GM21619 (cell line): ENCODE measurements at regions not wholly inside any gene's neighbourhood (a gene's known extent, or its start where the extent isn't known, plus 50 kb on each side); places are given as distances from the start of the nearest gene placed in this dataset.

Experiments
- ATAC-seq: cut with Tn5 transposase; IDR thresholded peaks from one replicate; pipeline ENCODE4 v1.9.1; 2021; ENCODE audit not compliant: unreplicated experiment

DNA sequence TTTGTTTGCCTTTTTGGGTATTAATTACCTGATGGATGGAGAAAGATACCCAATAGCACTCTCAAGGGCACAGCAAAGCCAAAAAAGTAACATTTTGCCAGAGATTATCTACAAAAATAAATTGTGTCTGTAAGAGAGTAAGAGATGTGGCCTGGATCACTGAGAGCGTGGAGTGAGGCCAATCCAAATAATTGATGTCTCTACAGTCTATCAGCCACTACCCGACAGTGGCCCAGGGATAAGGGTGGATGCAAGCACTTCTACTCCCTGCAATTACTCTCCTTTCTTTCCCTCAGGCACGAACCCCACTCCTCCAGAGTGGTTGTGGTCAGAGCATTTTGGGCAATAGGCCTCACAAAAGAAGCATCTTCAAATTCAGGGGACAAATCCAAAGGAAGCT lies 92.3 kb upstream of the ZC3H12C start:
- no peak for ATAC-seq

GRCh38 chr11:110003426-110003825 lies 89.8 kb upstream of the ZC3H12C start:
- ATAC-seq: no peak

- ATAC-seq: no peak
These were observed 81.6 kb upstream of the ZC3H12C start for GRCh38 chr11:110011595-110011994.

DNA sequence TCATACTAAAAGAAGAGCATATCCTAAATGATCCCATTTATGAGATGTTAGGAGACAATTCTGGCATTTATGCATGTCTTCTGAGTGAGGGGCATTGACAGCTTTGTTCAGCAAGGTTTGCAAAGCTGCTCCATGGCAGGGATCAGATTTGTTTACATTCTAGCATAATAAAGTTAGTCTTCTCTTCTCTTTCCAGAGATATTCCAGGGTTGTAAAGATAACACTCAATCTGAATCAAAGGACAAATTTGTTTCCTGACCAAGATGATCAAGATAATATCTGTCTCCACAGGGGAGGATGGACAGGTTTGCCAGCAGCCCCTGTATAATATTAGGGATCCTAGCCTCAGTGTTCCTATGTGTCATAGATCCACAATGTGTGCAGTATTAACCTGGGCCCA lies 77.5 kb upstream of the ZC3H12C start:
- no peak for ATAC-seq

DNA sequence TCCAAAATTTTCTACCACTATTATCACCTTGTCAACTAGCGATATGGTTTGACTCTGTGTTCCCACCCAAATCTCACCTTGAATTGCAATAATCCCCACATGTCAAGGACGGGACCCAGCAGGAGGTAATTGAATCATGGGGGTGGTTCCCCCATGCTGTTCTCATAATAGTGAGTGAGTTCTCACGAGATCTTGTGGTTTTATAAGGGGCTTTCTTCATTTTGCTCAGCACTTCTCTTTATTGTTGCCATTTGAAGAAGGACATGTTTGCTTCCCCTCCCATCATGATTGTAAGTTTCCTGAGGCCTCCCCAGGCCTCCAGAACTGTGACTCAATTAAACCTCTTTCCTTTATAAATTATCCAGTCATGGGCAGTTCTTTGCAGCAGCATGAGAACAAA lies 73.5 kb upstream of the ZC3H12C start:
- ATAC-seq: no peak

GRCh38 chr11:110022548-110022947 lies 70.6 kb upstream of the ZC3H12C start:
- ATAC-seq: no peak

GRCh38 chr11:110023711-110024110 lies 69.5 kb upstream of the ZC3H12C start:
- ATAC-seq: no peak

DNA sequence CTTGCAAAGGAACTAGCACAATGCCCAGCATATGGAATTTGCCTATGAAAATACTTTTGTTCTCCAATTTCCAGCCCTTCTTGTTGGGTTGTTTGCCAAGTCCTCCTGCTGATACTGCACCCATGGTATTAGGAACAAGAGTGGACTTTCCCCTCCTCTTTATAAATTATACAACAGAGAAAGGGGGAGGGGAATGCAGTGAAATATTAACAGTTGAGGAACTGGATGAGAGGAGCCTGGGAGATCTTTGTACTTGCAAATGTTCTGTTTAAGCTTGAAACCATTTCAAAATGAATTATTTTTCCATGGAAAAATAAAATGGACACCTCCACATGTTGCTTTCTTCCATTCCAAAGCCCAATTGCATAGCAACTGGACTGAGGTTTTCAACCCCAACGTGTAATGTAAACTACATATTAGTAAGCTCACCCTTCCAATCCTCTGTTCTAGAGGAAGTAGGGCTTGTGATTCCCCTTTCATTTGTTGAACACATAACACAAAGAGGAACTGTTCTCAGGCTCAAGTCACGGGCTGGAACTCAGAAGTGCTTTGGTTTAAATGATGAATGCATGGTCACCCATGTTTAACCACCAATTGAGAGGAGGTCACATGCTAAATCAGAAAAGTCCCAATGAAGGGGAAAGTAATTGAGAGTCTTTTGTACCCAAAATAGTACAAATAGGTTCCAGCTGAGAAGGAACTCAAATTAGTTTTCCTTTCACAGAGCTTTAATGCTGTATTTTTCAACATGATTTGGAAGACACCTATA lies 66.2 kb upstream of the ZC3H12C start:
- peak; percentile 88 for ATAC-seq

- peak; percentile 48 for ATAC-seq
These were observed 65.4 kb upstream of the ZC3H12C start for GRCh38 chr11:110027627-110028371.

GRCh38 chr11:110028921-110029320 lies 64.3 kb upstream of the ZC3H12C start:
- no peak for ATAC-seq

- ATAC-seq: no peak
These were observed 63.5 kb upstream of the ZC3H12C start for GRCh38 chr11:110029714-110030113.

GRCh38 chr11:110031171-110031570 lies 62.0 kb upstream of the ZC3H12C start:
- ATAC-seq: no peak

GRCh38 chr11:110032259-110032658 lies 60.9 kb upstream of the ZC3H12C start:
- ATAC-seq: no peak

DNA sequence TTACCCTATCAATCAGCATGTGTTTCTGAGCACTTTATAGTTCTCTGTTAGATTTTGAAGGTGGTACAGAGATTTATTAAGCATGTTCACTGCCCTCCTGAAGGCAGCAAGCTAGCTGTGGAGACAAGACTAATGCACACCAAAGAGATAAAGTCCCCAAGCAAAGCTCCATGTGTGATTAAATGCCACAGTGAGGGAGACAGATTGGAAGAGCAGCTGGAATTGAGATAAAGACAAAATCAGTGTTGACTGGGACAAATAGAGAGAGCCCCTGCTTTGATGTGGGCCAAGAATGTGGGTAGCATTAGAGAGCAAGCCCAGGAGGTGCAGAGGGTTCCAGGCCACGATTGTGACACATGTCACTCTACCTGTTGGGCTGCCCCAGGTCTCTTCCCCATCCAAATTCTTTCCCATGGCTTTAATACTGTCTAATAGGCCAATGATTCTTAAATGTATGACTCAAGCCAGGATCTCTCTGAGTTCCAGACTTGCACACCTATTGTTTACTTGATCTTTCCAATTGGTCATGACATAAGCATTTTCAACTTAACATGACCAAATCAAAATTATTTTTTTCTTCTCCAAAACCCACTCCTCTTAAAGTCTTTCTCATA lies 60.1 kb upstream of the ZC3H12C start:
- ATAC-seq: no peak

- no peak for ATAC-seq
These were observed 58.4 kb upstream of the ZC3H12C start for GRCh38 chr11:110034806-110035205.

DNA sequence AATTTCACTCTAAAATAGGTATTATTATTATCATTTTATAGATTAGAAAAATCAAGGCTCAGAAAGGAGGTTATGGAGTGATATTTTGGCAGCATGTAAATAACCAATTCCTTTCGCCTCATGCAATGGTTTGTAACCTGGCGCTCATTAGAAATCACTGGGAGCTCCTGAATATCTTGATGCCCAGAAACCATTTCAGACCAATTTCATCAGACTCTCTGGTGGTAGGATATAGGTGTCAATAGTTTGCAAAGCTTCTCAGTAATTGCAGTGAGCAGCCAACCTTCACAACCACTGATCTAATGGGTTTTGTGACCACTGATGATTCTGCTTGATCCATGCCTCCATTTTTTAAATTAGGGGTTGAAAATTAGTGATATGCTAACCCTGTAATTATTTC lies 57.8 kb upstream of the ZC3H12C start:
- no peak for ATAC-seq

- ATAC-seq: no peak
These were observed 55.0 kb upstream of the ZC3H12C start for GRCh38 chr11:110038201-110038600.
